Heart left ventricle (tissue), 13 donors: ENCODE measurements at regions not wholly inside any gene's neighbourhood (a gene's known extent, or its start where the extent isn't known, plus 50 kb on each side); places are given as distances from the start of the nearest gene placed in this dataset.

Source experiments
- CTCF ChIP-seq, 12 donors: fragments of 200-600 bp; sonication (generic) in 4 of 12; IDR thresholded peaks; one replicate each; pipeline versions ENCODE4 v1.5.0 to v1.8.0; 2018 to 2022; ENCODE audit warnings: antibody characterized with exemption in 12 of 12, mild to moderate bottlenecking in 5 of 12
- POLR2A ChIP-seq, 2 donors: fragments of 450-650 bp; IDR thresholded peaks; one replicate each; pipeline ENCODE4 v1.6.1; 2017; ENCODE audit warnings: antibody characterized with exemption in 2 of 2, mild to moderate bottlenecking in 2 of 2, moderate library complexity in 2 of 2
- donor health status: ischemic (EF 13 %, LVEDD 7.1; RV severe dilation, severe dysfunction).
- donor health status: DM: no; HTN: yes; CAD: no.
- donor health status: DM: no; HTN: no; CAD: no.
- donor health status: ischemic (EF 25% LVEDD 6.9; RV normal size, moderate dysfunction).
- donor health status: ischemic (EF 25% LVEDD 5.7; RV mildly dilated, moderate dysfunction).
- donor health status: ischemic (EF 35%, LVEDD 5.7; RV mildly dilated, moderate dysfunction).
- donor health status: nonischemic (EF 11% LVEDD 7.7; RV severe dilation, severe dysfunction).
- donor health status: DM: yes; HTN: yes; CAD: no.
- donor health status: PGD.
- donor health status: ischemic (EF 29% LVEDD 5.4; RV normal size, mild dysfunction).
- donor health status: nonischemic (EF 23%, LVEDD 6.1; RV moderate dilation, normal function).

- TF ChIP-seq CTCF (IDR thresholded peaks at IDR 0.05): peak in 11 of 12 donors; percentile 14 to 51 (median 35)
- TF ChIP-seq POLR2A (IDR thresholded peaks at IDR 0.05): no peak
Measured at GRCh38 chr5:32852535-32852934, 141.4 kb downstream of the NPR3 start.
